ENCODE measurements at regions not wholly inside any gene's neighbourhood (a gene's known extent, or its start where the extent isn't known, plus 50 kb on each side); places are given as distances from the start of the nearest gene placed in this dataset.

- H3K27me3 ChIP-seq (ENCODE audit: insufficient read depth, low read length, poor library complexity, severe bottlenecking), result no peaks in the 10 kb centered on the region
- no peak for DNase-seq
- Mint-ChIP-seq H3K36me3 (no peaks in the 10 kb centered on the region), H3K27me3 (peaks cover 4 to 12% of the 10 kb centered on the region in 2 donors), H3K4me3 (no peak overlapping the region), H3K4me1 (no peaks in the 10 kb centered on the region), H3K9me3 (peaks cover 0 to 2% (median 0%) of the 10 kb centered on the region in 5 donors), H3K27ac (no peak overlapping the region)
- no peak overlapping the region for H3K27ac ChIP-seq (ENCODE audit: low read depth, low read length)
- no peaks in the 10 kb centered on the region for H3K36me3 ChIP-seq (ENCODE audit: insufficient read depth, low read length)
- no peak overlapping the region for H3K4me3 ChIP-seq (ENCODE audit: low read length)
- ChIA-PET POLR2A (no interaction called here), CTCF (no interaction called here)
- H3K4me1 ChIP-seq (ENCODE audit: insufficient read depth, low read length), result no peaks in the 10 kb centered on the region
- no peaks in the 10 kb centered on the region for H3K9me3 ChIP-seq (ENCODE audit: low read length)
These were observed 1139.5 kb downstream of the TBC1D22A start for GRCh38 chr22:47901911-47902310.

DNA sequence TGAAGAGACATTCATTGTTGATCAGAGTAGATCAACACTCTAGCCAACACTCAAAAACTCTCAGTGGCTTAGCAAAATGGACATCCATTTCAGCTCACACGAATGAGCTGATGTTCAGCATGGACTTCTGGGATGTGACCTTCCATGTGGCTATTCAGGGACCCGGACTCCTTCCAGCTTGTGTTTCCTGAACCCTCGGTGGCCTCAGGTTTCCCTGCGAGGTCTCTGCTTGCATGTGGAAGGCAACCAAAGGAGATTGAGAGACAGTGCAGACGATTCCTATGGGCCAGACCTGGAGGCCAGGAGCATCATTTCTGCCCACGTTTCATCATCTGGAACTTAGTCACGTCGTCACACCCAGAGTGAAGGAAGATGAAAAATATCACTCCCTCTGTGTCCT is 1137.4 kb downstream of the TBC1D22A start:
- POLR2A ChIA-PET, result no interaction called here
- Histone ChIP-seq H3K9me3 (ENCODE audit: low read length) (no peaks in the 10 kb centered on the region), H3K4me1 (ENCODE audit: insufficient read depth, low read length) (no peaks in the 10 kb centered on the region), H3K27me3 (ENCODE audit: insufficient read depth, low read length, poor library complexity, severe bottlenecking) (no peaks in the 10 kb centered on the region), H3K36me3 (ENCODE audit: insufficient read depth, low read length) (no peaks in the 10 kb centered on the region), H3K27ac (ENCODE audit: low read depth, low read length) (no peak overlapping the region), H3K4me3 (ENCODE audit: low read length) (no peak overlapping the region)
- no peak overlapping the region for H3K4me3 Mint-ChIP-seq
- no peaks in the 10 kb centered on the region for H3K4me1 Mint-ChIP-seq
- H3K36me3 Mint-ChIP-seq, result no peaks in the 10 kb centered on the region
- H3K27me3 Mint-ChIP-seq, result peaks cover 3 to 10% of the 10 kb centered on the region in 2 donors
- DNase-seq, result no peak
- no peak overlapping the region for H3K27ac Mint-ChIP-seq
- H3K9me3 Mint-ChIP-seq, result peaks cover 0 to 6% (median under 1%) of the 10 kb centered on the region in 5 donors
- CTCF ChIA-PET, result no interaction called here

GRCh38 chr22:47898946-47899345 is 1136.5 kb downstream of the TBC1D22A start:
- Mint-ChIP-seq H3K4me1 (no peaks in the 10 kb centered on the region), H3K9me3 (peaks cover 2 to 13% (median 7%) of the 10 kb centered on the region in 5 donors), H3K27me3 (peaks cover 1 to 13% of the 10 kb centered on the region in 2 donors), H3K36me3 (peaks cover 0 to 2% (median 0%) of the 10 kb centered on the region in 3 donors), H3K27ac (no peak overlapping the region), H3K4me3 (no peak overlapping the region)
- ChIA-PET CTCF (no interaction called here), POLR2A (no interaction called here)
- no peaks in the 10 kb centered on the region for H3K27me3 ChIP-seq (ENCODE audit: insufficient read depth, low read length, poor library complexity, severe bottlenecking)
- no peak for DNase-seq
- H3K4me3 ChIP-seq (ENCODE audit: low read length), result no peak overlapping the region
- H3K4me1 ChIP-seq (ENCODE audit: insufficient read depth, low read length), result no peaks in the 10 kb centered on the region
- H3K27ac ChIP-seq (ENCODE audit: low read depth, low read length), result no peak overlapping the region
- no peaks in the 10 kb centered on the region for H3K9me3 ChIP-seq (ENCODE audit: low read length)
- H3K36me3 ChIP-seq (ENCODE audit: insufficient read depth, low read length), result no peaks in the 10 kb centered on the region

- DNase-seq, result no peak
- peaks cover 2 to 21% of the 10 kb centered on the region in 2 donors for H3K27me3 Mint-ChIP-seq
- no peaks in the 10 kb centered on the region for H3K4me1 Mint-ChIP-seq
- CTCF ChIA-PET, result no interaction called here
- H3K27ac Mint-ChIP-seq, result no peak overlapping the region
- Histone ChIP-seq H3K9me3 (ENCODE audit: low read length) (no peaks in the 10 kb centered on the region), H3K4me1 (ENCODE audit: insufficient read depth, low read length) (no peaks in the 10 kb centered on the region), H3K27ac (ENCODE audit: low read depth, low read length) (no peak overlapping the region), H3K27me3 (ENCODE audit: insufficient read depth, low read length, poor library complexity, severe bottlenecking) (no peaks in the 10 kb centered on the region), H3K4me3 (ENCODE audit: low read length) (no peak overlapping the region), H3K36me3 (ENCODE audit: insufficient read depth, low read length) (no peaks in the 10 kb centered on the region)
- peaks cover 7 to 15% (median 11%) of the 10 kb centered on the region in 5 donors for H3K9me3 Mint-ChIP-seq
- no peak overlapping the region for H3K4me3 Mint-ChIP-seq
- H3K36me3 Mint-ChIP-seq, result peaks cover 0 to 3% (median 0%) of the 10 kb centered on the region in 3 donors
- POLR2A ChIA-PET, result no interaction called here
These were observed 1129.2 kb downstream of the TBC1D22A start for GRCh38 chr22:47891609-47892008.

- Histone ChIP-seq H3K36me3 (ENCODE audit: insufficient read depth, low read length) (no peaks in the 10 kb centered on the region), H3K4me1 (ENCODE audit: insufficient read depth, low read length) (no peaks in the 10 kb centered on the region), H3K4me3 (ENCODE audit: low read length) (no peak overlapping the region), H3K27ac (ENCODE audit: low read depth, low read length) (no peak overlapping the region), H3K9me3 (ENCODE audit: low read length) (no peaks in the 10 kb centered on the region), H3K27me3 (ENCODE audit: insufficient read depth, low read length, poor library complexity, severe bottlenecking) (no peaks in the 10 kb centered on the region)
- ChIA-PET POLR2A (no interaction called here), CTCF (no interaction called here)
- Mint-ChIP-seq H3K27ac (no peak overlapping the region), H3K9me3 (peaks cover under 1 to 6% (median 2%) of the 10 kb centered on the region in 5 donors), H3K4me3 (no peak overlapping the region), H3K4me1 (no peaks in the 10 kb centered on the region), H3K27me3 (peaks cover 1 to 20% of the 10 kb centered on the region in 2 donors), H3K36me3 (no peaks in the 10 kb centered on the region)
- DNase-seq, result no peak
These were observed 1126.4 kb downstream of the TBC1D22A start for GRCh38 chr22:47888817-47889216.

GRCh38 chr22:47884775-47885174 is 1122.3 kb downstream of the TBC1D22A start:
- Histone ChIP-seq H3K36me3 (ENCODE audit: insufficient read depth, low read length) (no peaks in the 10 kb centered on the region), H3K9me3 (ENCODE audit: low read length) (no peaks in the 10 kb centered on the region), H3K27me3 (ENCODE audit: insufficient read depth, low read length, poor library complexity, severe bottlenecking) (no peaks in the 10 kb centered on the region), H3K27ac (ENCODE audit: low read depth, low read length) (no peak overlapping the region), H3K4me3 (ENCODE audit: low read length) (no peak overlapping the region), H3K4me1 (ENCODE audit: insufficient read depth, low read length) (no peaks in the 10 kb centered on the region)
- Mint-ChIP-seq H3K27me3 (peaks cover 3 to 14% of the 10 kb centered on the region in 2 donors), H3K36me3 (no peaks in the 10 kb centered on the region), H3K4me3 (no peak overlapping the region), H3K27ac (no peak overlapping the region), H3K4me1 (no peaks in the 10 kb centered on the region), H3K9me3 (no peaks in the 10 kb centered on the region)
- DNase-seq, result no peak
- ChIA-PET POLR2A (no interaction called here), CTCF (no interaction called here)

DNA sequence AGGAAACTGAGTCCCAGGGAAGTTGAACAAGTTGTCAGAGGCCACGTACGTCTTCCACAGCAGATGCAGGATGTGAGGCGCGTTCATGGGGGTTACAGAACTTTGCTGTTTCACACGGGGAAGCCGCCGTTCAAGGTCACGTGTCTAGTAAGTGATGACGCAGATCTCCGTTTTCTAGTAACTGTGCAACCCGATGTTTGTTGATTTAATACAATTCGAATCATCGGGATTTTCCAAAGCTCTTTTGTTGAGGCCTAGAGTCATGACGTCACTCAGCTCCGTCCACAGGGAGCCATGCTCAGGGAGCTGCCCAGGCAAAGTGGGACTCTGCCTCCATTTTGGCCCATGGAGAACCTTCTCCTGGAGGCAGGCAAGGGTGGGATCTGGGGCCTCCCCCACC is 1121.8 kb downstream of the TBC1D22A start:
- Histone ChIP-seq H3K36me3 (ENCODE audit: insufficient read depth, low read length) (no peaks in the 10 kb centered on the region), H3K9me3 (ENCODE audit: low read length) (no peaks in the 10 kb centered on the region), H3K27me3 (ENCODE audit: insufficient read depth, low read length, poor library complexity, severe bottlenecking) (no peaks in the 10 kb centered on the region), H3K4me3 (ENCODE audit: low read length) (no peak overlapping the region), H3K27ac (ENCODE audit: low read depth, low read length) (no peak overlapping the region), H3K4me1 (ENCODE audit: insufficient read depth, low read length) (no peaks in the 10 kb centered on the region)
- H3K4me3 Mint-ChIP-seq, result no peak overlapping the region
- POLR2A ChIA-PET, result no interaction called here
- H3K9me3 Mint-ChIP-seq, result no peaks in the 10 kb centered on the region
- no peak overlapping the region for H3K27ac Mint-ChIP-seq
- H3K36me3 Mint-ChIP-seq, result no peaks in the 10 kb centered on the region
- H3K27me3 Mint-ChIP-seq, result peaks cover 3 to 18% of the 10 kb centered on the region in 2 donors
- CTCF ChIA-PET, result no interaction called here
- no peaks in the 10 kb centered on the region for H3K4me1 Mint-ChIP-seq
- no peak for DNase-seq

GRCh38 chr22:47883757-47884156 is 1121.3 kb downstream of the TBC1D22A start:
- H3K4me1 Mint-ChIP-seq, result no peaks in the 10 kb centered on the region
- H3K9me3 Mint-ChIP-seq, result no peaks in the 10 kb centered on the region
- H3K27ac Mint-ChIP-seq, result no peak overlapping the region
- ChIA-PET CTCF (no interaction called here), POLR2A (no interaction called here)
- no peak for DNase-seq
- H3K36me3 ChIP-seq (ENCODE audit: insufficient read depth, low read length), result no peaks in the 10 kb centered on the region
- no peak overlapping the region for H3K4me3 ChIP-seq (ENCODE audit: low read length)
- H3K4me3 Mint-ChIP-seq, result no peak overlapping the region
- H3K4me1 ChIP-seq (ENCODE audit: insufficient read depth, low read length), result no peaks in the 10 kb centered on the region
- H3K27me3 ChIP-seq (ENCODE audit: insufficient read depth, low read length, poor library complexity, severe bottlenecking), result no peaks in the 10 kb centered on the region
- H3K27me3 Mint-ChIP-seq, result peaks cover 3 to 18% of the 10 kb centered on the region in 2 donors
- no peak overlapping the region for H3K27ac ChIP-seq (ENCODE audit: low read depth, low read length)
- H3K36me3 Mint-ChIP-seq, result no peaks in the 10 kb centered on the region
- H3K9me3 ChIP-seq (ENCODE audit: low read length), result no peaks in the 10 kb centered on the region

- ChIA-PET CTCF (no interaction called here), POLR2A (no interaction called here)
- H3K9me3 ChIP-seq (ENCODE audit: low read length), result no peaks in the 10 kb centered on the region
- H3K27ac Mint-ChIP-seq, result no peak overlapping the region
- H3K4me1 Mint-ChIP-seq, result no peaks in the 10 kb centered on the region
- H3K4me1 ChIP-seq (ENCODE audit: insufficient read depth, low read length), result no peaks in the 10 kb centered on the region
- no peaks in the 10 kb centered on the region for H3K36me3 Mint-ChIP-seq
- no peaks in the 10 kb centered on the region for H3K9me3 Mint-ChIP-seq
- no peaks in the 10 kb centered on the region for H3K27me3 ChIP-seq (ENCODE audit: insufficient read depth, low read length, poor library complexity, severe bottlenecking)
- H3K27ac ChIP-seq (ENCODE audit: low read depth, low read length), result no peak overlapping the region
- no peak overlapping the region for H3K4me3 Mint-ChIP-seq
- no peaks in the 10 kb centered on the region for H3K36me3 ChIP-seq (ENCODE audit: insufficient read depth, low read length)
- no peak for DNase-seq
- H3K27me3 Mint-ChIP-seq, result peaks cover 2 to 34% of the 10 kb centered on the region in 2 donors
- no peak overlapping the region for H3K4me3 ChIP-seq (ENCODE audit: low read length)
These were observed 1116.9 kb downstream of the TBC1D22A start for GRCh38 chr22:47879346-47879745.

Measured in CD8-positive, alpha-beta memory T cell (primary cell).